Sigmoid colon (tissue), 6 donors: ENCODE measurements at regions not wholly inside any gene's neighbourhood (a gene's known extent, or its start where the extent isn't known, plus 50 kb on each side); places are given as distances from the start of the nearest gene placed in this dataset.
"Not testable (repeated sequence)": the region's sequence is repeated elsewhere in the genome, so short reads cannot be mapped to it uniquely, and the experiment has no call there.

Experiments used
- DNase-seq: peaks from one replicate; pipeline ENCODE4 v3.0.0-alpha.2; 2019
- H3K27ac ChIP-seq, 4 donors: fragments of 200-600 bp; sonication (generic); one replicate each; pipeline ENCODE4 v1.5.1; 2016 to 2019; ENCODE audit warnings: mild to moderate bottlenecking in 1 of 4
- H3K27me3 ChIP-seq, 3 donors: fragments of 200-600 bp; sonication (generic); one replicate each; pipeline ENCODE4 v1.5.1; 2019; ENCODE audit warnings: mild to moderate bottlenecking in 1 of 3
- H3K36me3 ChIP-seq, 4 donors: fragments of 200-600 bp; sonication (generic); one replicate each; pipeline ENCODE4 v1.5.1; 2016 to 2019
- H3K4me1 ChIP-seq, 4 donors: fragments of 200-600 bp; sonication (generic); one replicate each; pipeline ENCODE4 v1.5.1; 2017 to 2019
- H3K4me3 ChIP-seq, 4 donors: fragments of 200-600 bp; sonication (generic); one replicate each; pipeline ENCODE4 v1.5.1; 2017 to 2019; ENCODE audit warnings: mild to moderate bottlenecking in 2 of 4, moderate library complexity in 1 of 4
- H3K9me3 ChIP-seq, 4 donors: fragments of 200-600 bp in 3 of 4; sonication (generic) in 3 of 4; one replicate each; pipeline versions ENCODE4 v1.5.1 to v1.6.1; 2013 to 2019
- EP300 ChIP-seq, 4 donors: sonication (generic); formaldehyde crosslinking; IDR thresholded peaks; one replicate each; pipeline ENCODE4 v1.6.1; 2017; ENCODE audit warnings: antibody characterized with exemption in 4 of 4
- POLR2A ChIP-seq, 2 donors: fragments of 450-650 bp; IDR thresholded peaks; one replicate each; pipeline ENCODE4 v1.6.1; 2016; ENCODE audit warnings: antibody characterized with exemption in 2 of 2, mild to moderate bottlenecking in 2 of 2, moderate library complexity in 2 of 2
- POLR2AphosphoS5 ChIP-seq, 4 donors: sonication (generic); formaldehyde crosslinking; IDR thresholded peaks; one replicate each; pipeline ENCODE4 v1.6.1; 2017; ENCODE audit warnings: antibody characterized with exemption in 4 of 4
- WGBS, 2 donors: extraction: QIAGEN DNeasy Blood & Tissue Kit; methylation state at CpG; one replicate each; pipeline ENCODE4 v1.1.7; 2013; 5-methylcytosine and 5-hydroxymethylcytosine counted together
- intact Hi-C: fragments of 100-400 bp; cut with DNase I; formaldehyde crosslinking; loops from one replicate; pipeline ENCODE4 v1.15.1; 2023
- TF ChIP-seq, protein P1 (sequence below), 4 experiments: fragments of 450-650 bp in 3 of 4; fragments of 200-600 bp in 1 of 4; IDR thresholded peaks; one replicate each; pipeline ENCODE4 v1.5.1; 2016 to 2019; ENCODE audit warnings: antibody characterized with exemption in 4 of 4, mild to moderate bottlenecking in 3 of 4, moderate library complexity in 2 of 4
- donor health status: healthy with polysubstance abuse.
- donor health status: healthy.

DNA sequence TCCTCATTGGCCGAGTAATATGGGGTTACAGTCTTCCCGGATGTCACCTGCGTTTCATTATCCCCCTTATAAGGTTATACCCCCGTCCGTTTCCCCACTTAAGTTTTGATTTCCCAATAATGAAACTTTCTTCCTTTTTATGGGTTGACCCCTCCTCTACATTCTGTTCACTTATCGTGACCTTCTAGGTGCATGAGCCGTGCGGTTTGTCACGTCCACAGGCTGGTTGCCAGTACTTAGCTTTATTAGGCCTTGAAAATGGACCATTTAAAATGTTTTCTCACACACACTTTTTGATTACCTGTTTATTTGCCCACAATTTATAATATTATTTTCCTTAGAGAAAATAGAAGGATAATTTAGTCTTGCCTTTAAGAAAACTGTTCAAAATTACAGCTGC, 111.5 kb downstream of the FAM174A start:
- Histone ChIP-seq H3K27ac (no peak overlapping the region), H3K4me3 (no peak overlapping the region), H3K36me3 (no peaks in the 10 kb centered on the region), H3K9me3 (no peaks in the 10 kb centered on the region), H3K4me1 (peaks cover 0 to 10% (median 4%) of the 10 kb centered on the region in 4 donors), H3K27me3 (no peaks in the 10 kb centered on the region)
- TF ChIP-seq POLR2AphosphoS5 (IDR thresholded peaks at IDR 0.05) (no peak), POLR2A (IDR thresholded peaks at IDR 0.05) (no peak), EP300 (IDR thresholded peaks at IDR 0.05) (no peak)
- TF ChIP-seq, protein P1, sequence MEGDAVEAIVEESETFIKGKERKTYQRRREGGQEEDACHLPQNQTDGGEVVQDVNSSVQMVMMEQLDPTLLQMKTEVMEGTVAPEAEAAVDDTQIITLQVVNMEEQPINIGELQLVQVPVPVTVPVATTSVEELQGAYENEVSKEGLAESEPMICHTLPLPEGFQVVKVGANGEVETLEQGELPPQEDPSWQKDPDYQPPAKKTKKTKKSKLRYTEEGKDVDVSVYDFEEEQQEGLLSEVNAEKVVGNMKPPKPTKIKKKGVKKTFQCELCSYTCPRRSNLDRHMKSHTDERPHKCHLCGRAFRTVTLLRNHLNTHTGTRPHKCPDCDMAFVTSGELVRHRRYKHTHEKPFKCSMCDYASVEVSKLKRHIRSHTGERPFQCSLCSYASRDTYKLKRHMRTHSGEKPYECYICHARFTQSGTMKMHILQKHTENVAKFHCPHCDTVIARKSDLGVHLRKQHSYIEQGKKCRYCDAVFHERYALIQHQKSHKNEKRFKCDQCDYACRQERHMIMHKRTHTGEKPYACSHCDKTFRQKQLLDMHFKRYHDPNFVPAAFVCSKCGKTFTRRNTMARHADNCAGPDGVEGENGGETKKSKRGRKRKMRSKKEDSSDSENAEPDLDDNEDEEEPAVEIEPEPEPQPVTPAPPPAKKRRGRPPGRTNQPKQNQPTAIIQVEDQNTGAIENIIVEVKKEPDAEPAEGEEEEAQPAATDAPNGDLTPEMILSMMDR (IDR thresholded peaks at IDR 0.05): no peak
- intact Hi-C loops: no loop called here
- WGBS, 2 donors: 84% methylated on average over 9 of the region's 9 CpGs
- DNase-seq: no peak

DNA sequence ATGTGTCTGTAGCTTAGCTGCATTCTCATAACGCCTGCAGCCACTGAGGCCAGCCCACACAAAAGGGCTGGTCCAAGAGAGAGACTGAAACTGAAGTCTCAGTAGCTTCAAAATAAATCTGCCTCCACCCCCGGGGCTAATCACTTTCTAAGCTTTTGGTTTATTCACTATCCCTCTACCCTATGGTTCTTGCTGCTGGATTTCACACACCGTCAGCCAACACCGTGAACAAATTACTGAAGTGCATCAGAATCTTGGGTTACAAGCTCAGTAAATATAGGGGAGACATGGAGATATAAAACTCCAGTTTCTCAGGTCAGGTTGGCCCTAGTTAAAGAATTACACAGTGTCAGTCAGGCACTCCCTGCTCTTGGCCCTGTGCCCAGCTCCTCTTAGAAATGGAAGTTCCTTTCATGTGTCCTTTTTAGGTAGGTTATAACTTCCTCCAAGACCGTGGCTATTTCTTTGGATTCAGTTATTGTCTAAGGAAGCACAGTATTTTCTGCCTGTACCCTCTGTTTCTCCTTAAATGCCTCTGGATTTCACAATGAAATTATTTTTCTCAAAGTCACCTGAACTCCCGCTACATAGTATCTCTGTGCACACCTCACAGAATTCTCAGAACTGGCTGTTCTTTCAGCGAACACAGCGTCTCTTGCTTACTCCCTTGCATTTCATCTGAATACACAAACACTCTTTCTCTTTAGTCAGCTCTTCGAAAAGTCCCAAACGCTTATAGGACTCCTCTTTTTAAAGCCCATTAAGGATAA, 112.5 kb downstream of the FAM174A start:
- no peaks in the 10 kb centered on the region for H3K36me3 ChIP-seq
- no peaks in the 10 kb centered on the region for H3K9me3 ChIP-seq
- intact Hi-C loops: no loop called here
- TF ChIP-seq POLR2A (IDR thresholded peaks at IDR 0.05) (no peak), POLR2AphosphoS5 (IDR thresholded peaks at IDR 0.05) (no peak), EP300 (IDR thresholded peaks at IDR 0.05) (no peak)
- TF ChIP-seq, protein P1 (IDR thresholded peaks at IDR 0.05): no peak
- no peak overlapping the region for H3K27ac ChIP-seq
- H3K4me3 ChIP-seq: no peak overlapping the region
- no peaks in the 10 kb centered on the region for H3K27me3 ChIP-seq
- peaks cover 0 to 10% (median 4%) of the 10 kb centered on the region in 4 donors for H3K4me1 ChIP-seq
- DNase-seq: peak; percentile 74
- 19 to 53% methylated on average over 10 of the region's 10 CpGs for WGBS, 2 donors

DNA sequence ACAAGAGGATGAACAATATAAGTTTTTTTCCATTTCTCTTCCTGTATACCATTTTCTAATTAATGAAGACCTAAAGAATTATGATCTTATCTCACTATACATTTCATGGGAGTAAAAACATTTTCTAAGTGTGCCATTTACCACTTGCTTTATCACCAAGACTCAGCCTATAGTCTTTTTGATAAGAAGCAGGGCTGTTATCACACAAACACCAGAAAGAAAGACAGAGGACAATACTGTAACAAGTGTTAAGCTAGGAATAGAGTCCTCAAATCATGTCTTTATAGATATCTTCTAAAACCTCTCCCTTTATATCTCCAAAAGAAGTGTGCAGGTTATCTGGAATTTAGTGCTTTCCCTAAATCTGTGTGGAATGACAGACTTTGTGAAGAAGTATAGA, 119.7 kb downstream of the FAM174A start:
- Histone ChIP-seq H3K27me3 (no peaks in the 10 kb centered on the region), H3K4me3 (no peak overlapping the region), H3K27ac (no peak overlapping the region), H3K36me3 (no peaks in the 10 kb centered on the region), H3K9me3 (no peaks in the 10 kb centered on the region), H3K4me1 (no peaks in the 10 kb centered on the region)
- no peak for DNase-seq
- intact Hi-C loops: no loop called here
- TF ChIP-seq POLR2AphosphoS5 (IDR thresholded peaks at IDR 0.05): no peak
- no peak for TF ChIP-seq EP300 (IDR thresholded peaks at IDR 0.05)
- TF ChIP-seq, protein P1 (IDR thresholded peaks at IDR 0.05): no peak
- TF ChIP-seq POLR2A (IDR thresholded peaks at IDR 0.05): no peak

DNA sequence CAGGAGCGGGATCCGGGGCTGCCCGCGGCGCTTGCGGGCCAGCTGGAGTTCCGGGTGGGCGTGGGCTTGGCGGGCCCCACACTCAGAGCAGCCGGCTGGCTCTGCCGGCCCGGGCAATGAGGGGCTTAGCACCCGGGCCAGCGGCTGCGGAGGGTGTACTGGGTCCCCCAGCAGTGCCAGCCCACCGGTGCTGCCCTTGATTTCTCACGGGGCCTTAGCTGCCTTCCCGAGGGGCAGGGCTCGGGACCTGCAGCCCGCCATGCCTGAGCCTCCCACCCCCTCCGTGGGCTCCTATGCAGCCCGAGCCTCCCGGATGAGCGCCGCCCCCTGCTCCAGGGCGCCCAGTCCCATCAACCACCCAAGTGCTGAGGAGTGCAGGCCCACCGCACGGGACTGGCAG, 121.6 kb downstream of the FAM174A start:
- H3K4me1 ChIP-seq, intact Hi-C loops, DNase-seq, H3K36me3 ChIP-seq, H3K9me3 ChIP-seq, H3K4me3 ChIP-seq, H3K27ac ChIP-seq, H3K27me3 ChIP-seq: not testable (repeated sequence)
- 91 to 96% methylated on average over 27 to 28 of the region's 28 CpGs for WGBS, 2 donors

DNA sequence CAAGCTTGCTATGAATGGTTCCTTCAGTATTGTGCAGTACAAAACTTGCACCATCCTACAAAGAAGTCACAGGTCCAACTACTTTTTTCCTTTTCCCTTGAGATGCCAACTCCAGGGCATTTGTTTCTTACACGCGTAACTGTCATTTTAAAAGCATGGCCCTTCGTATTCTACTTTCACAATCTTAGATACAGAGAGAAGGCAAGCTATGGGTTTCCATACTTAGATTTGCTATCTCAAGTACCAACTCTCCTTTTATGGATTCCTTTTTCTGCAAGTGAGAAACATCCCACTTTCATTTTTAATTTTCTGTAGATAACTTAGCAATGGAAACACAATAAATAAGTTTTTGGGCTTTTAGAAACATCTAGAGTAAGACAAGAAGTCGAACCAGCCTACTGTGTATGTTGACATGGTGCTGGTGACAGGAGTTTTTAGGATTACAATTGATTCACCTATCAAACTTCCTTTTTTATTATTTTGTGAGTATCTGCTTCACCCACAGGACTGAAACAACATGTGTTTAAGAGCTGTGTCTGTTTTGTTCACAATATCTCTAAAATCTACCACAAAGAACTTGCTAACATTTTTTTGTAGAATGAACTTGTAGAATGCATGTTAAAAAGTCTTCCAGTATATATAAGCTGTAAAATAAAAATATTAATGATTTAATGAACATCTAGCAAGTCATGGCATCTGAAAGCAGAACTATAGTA, 124.1 kb downstream of the FAM174A start:
- Histone ChIP-seq H3K27me3 (no peaks in the 10 kb centered on the region), H3K4me3 (no peak overlapping the region), H3K36me3 (no peaks in the 10 kb centered on the region), H3K4me1 (no peaks in the 10 kb centered on the region), H3K9me3 (no peaks in the 10 kb centered on the region), H3K27ac (no peak overlapping the region)
- TF ChIP-seq EP300 (IDR thresholded peaks at IDR 0.05): no peak
- TF ChIP-seq POLR2AphosphoS5 (IDR thresholded peaks at IDR 0.05): no peak
- TF ChIP-seq, protein P1 (IDR thresholded peaks at IDR 0.05): no peak
- intact Hi-C loops: no loop called here
- no peak for DNase-seq
- WGBS, 2 donors: 95% methylated on average over 4 of the region's 4 CpGs
